NOMO-1 (cell line): ENCODE measurements at regions not wholly inside any gene's neighbourhood (a gene's known extent, or its start where the extent isn't known, plus 50 kb on each side); places are given as distances from the start of the nearest gene placed in this dataset.

Experiments
- DNase-seq, 2 experiments: peaks; one replicate each; lab custom pipeline; 2025; ENCODE audit not compliant: unreplicated experiment in 2 of 2; lab: John Stamatoyannopoulos, UW

DNA sequence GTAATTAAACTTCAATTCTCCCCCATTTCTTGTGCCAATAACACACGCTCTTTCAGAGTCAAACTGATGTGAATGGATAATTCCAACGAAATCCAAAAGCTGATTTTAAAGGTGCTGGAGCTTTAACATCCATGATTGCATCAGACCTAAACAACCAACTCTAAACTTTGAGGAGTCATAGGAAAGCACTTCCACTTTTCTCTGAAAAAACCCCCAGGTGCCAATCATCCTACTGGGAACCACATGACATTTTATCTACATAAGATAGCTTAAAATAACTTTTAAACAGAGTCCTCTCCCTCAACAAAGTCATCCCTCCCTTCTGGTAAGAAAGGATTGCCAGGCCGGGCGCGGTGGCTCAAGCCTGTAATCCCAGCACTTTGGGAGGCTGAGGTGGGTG lies 167.7 kb upstream of the PDE10A start:
- DNase-seq = no peak

GRCh38 chr6:165829376-165829775 lies 166.3 kb upstream of the PDE10A start:
- no peak for DNase-seq

DNA sequence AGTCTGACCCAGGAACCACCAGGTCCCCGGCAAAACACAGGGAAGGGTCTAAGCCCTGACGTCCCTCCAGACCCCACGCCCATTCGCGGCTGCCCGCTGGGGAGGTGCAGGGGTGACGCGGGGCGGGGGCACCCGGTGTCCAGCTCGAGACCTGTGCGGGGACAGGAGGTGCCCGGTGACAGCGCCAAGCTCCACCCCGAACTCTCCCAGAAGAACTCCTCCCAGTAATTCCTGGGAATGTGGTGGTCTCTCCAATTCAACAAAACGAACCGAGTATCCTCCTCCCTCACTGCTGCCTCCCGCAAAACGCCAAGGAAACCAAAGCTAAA lies 164.1 kb upstream of the PDE10A start:
- DNase-seq = no peak

DNA sequence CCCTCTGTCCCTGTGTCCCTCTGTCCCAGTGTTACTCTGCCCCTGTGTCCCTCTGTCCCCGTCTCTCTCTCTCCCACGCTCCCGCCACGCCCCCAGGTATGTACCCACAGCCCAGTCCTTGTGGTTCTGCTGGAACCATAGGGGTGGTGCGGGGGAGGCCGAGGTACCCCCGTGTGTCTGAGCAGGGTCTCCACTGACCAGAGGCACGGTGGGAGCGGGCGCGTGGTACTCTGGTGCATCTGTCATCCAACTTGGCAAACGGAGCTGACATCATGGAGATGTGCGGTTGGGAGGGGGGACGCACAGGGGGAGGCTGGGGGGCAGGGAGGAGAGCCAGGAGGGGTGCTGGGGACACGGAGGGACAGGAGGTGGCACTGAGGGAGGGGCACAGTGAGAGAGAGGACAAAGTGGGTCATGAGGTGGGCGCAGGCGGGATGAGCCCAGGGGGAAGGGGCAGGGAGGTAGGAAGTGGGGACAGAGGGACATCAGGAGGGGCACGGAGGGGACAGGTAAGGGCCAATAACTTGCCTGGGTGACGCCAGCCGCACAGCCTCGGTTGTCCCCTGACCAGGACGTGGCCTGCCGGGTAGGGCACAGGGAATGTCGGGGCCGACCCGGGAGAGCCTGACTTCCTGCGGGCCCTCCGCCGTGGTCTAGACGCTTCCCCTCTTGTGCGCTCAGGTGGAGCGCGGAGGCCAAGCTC lies 163.6 kb upstream of the PDE10A start:
- no peak for DNase-seq

DNA sequence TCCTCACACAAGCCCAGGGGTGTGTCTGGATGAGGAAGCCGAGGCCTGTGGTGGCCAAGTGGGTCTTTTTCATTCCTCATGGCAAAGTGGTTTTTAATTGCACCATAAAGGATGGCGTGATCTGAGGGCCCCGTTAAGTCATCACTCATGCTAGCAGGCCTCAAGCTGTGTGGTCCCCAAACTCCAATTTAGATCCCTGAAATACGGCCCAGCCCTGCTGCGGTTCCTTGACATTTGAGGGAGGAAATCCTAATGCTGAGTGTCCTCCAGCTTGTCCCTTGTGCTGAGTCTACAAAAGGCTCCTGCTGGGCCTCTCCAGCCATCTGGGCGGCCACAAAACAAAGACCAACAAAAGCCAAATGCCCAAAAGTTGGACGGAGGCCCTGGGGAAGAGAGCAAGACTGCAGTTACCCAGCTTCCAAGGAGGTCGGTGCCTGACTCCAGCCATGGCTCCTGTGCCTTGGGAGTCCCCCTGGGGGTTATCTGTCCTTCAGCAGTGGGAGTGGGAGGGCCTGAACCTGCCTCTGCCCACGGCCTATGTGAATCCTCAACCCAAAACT lies 162.3 kb upstream of the PDE10A start:
- DNase-seq = no peak

- no peak for DNase-seq
Measured at GRCh38 chr6:165823609-165824326, 160.7 kb upstream of the PDE10A start.

DNA sequence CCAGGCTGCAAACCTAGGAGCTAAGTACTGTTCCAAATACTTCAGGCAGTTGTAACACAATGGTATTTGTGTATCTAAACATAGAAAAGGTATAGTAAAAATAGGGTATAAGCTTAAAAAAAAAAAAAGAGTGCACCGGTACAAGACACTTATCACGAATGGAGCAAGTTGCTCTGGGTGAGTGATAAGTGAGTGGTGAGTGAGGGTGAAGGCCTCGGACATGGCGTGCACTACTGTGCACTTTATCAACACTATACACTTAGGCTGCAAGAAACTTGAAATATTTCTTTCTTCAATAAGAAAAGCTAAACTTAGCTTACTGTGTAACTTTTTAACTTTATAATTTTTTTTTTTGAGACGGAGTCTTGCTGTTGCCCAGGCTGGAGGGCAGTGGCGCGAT lies 159.5 kb upstream of the PDE10A start:
- no peak for DNase-seq

GRCh38 chr6:165821754-165822153 lies 158.7 kb upstream of the PDE10A start:
- DNase-seq = no peak

DNA sequence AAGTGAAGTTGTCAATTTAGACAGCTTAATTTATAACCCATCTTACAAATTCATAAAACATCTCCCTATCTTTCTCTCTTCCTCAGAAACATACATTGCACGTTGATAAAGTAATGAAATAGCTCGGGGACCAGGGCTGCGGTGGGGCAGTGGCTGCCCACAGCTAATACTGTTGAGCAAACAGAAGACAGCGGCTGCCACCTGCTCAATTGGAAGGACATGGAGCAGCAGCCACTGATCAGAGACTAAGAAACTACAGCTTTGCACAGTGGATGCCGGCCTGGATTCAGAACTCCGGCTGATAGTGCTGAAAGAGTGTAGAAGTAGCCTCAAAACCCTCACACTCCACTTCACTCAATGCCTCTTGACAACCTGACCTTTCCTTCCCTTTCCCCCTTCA lies 157.9 kb upstream of the PDE10A start:
- DNase-seq = no peak

- DNase-seq = no peak
Measured at GRCh38 chr6:165820407-165820806, 157.4 kb upstream of the PDE10A start.

- DNase-seq = no peak
Measured at GRCh38 chr6:165819394-165819793, 156.4 kb upstream of the PDE10A start.

- DNase-seq = no peak
Measured at GRCh38 chr6:165818200-165818599, 155.2 kb upstream of the PDE10A start.

GRCh38 chr6:165817771-165818170 lies 154.7 kb upstream of the PDE10A start:
- DNase-seq = no peak

DNA sequence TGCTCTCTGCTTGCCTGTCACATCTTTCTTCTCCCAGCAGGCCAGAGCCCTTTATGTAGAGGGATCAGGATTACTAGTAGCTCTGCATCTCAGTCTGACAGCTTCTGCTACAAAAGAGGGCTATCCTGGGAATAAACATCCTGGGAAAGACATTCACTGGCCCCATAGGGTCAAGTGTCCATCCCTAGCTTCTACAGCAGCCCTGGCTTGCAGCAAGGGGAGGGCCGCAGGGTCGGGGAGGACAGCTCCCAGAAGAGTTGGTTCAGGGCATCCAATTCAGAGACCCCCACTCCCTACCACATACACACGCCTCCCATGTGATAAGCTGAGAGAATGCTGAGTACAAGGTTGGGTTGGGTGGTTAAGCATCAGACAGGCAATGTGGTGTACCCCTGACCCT lies 154.1 kb upstream of the PDE10A start:
- no peak for DNase-seq

- DNase-seq = no peak
Measured at GRCh38 chr6:165814679-165815078, 151.6 kb upstream of the PDE10A start.

GRCh38 chr6:165811512-165811911 lies 148.5 kb upstream of the PDE10A start:
- no peak for DNase-seq

DNA sequence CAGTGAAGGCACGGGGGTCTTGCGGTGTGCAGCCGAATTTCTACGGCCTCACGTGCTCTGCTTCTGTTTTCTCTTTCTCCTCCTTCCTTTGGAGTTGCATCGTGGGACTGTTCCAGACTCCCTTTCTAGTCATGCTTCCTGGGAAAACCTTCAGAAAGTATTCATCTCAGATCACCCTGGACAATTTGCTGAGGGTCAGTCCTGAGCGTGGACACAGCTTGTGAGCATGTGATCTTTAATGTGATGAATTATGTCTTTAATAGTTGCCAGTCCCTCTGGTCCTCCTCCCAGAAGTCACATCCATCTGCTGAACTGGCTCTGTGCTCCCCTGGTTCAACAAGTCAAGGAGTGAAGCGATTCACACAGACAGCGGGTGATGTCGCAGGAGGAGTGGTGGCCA lies 145.0 kb upstream of the PDE10A start:
- DNase-seq = no peak

GRCh38 chr6:165807249-165807960 lies 144.4 kb upstream of the PDE10A start:
- no peak for DNase-seq

GRCh38 chr6:165806126-165806810 lies 143.2 kb upstream of the PDE10A start:
- DNase-seq = no peak

DNA sequence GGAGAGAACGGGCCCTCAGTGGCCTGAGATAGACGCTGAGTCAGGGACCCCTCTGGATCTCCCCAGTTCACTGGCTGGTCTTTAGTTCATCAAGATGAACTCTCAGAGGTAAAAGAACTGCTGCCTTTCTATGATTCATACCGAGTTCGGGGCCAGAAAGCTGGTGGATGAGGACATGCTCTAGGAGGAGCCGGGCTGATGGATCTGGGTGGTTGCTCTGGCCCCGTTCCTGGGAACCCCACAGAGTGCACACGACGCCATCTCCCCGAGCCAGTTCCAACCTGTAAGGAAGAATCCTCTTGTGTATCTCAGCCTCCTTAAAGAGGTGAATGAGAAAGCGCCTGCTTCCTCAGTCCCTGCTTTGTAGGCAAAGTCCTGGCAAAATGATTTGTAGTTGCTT lies 142.6 kb upstream of the PDE10A start:
- DNase-seq = no peak

GRCh38 chr6:165805067-165805555 lies 142.1 kb upstream of the PDE10A start:
- no peak for DNase-seq
